HL-60 (cell line): ENCODE measurements at regions not wholly inside any gene's neighbourhood (a gene's known extent, or its start where the extent isn't known, plus 50 kb on each side); places are given as distances from the start of the nearest gene placed in this dataset.

Experiments used
- DNase-seq, 2 experiments: peaks; one replicate each; pipeline ENCODE4 v3.0.0-alpha.2; 2010 to 2020; ENCODE audit warnings: low read depth in 1 of 2, low spot score in 1 of 2
- H3K27ac ChIP-seq: fragments of 250-450 bp; sonication (Bioruptor Pico); replicated peaks from 2 replicates; pipeline ENCODE4 v1.5.1; 2020; ENCODE audit warnings: mild to moderate bottlenecking, moderate library complexity
- H3K27me3 ChIP-seq: fragments of 250-450 bp; sonication (Bioruptor Pico); 2 replicates; pipeline ENCODE4 v1.5.1; 2021; ENCODE audit warnings: mild to moderate bottlenecking, moderate library complexity; ENCODE audit not compliant: insufficient read depth, poor library complexity, severe bottlenecking
- H3K4me3 ChIP-seq: replicated peaks from 2 replicates; pipeline ENCODE4 v1.5.1; 2011; ENCODE audit warnings: mild to moderate bottlenecking, control low read depth, low read length; ENCODE audit not compliant: insufficient read depth
- GABPA ChIP-seq: IDR thresholded peaks from 2 replicates; pipeline ENCODE4 v1.6.1; 2012; ENCODE audit warnings: low read depth
- POLR2AphosphoS5 ChIP-seq: IDR thresholded peaks from 2 replicates; pipeline ENCODE4 v1.6.1; 2012; ENCODE audit warnings: low read depth
- REST ChIP-seq: IDR thresholded peaks from 2 replicates; pipeline ENCODE4 v1.6.1; 2012; ENCODE audit warnings: low read depth; ENCODE audit not compliant: insufficient replicate concordance
- SPI1 ChIP-seq: IDR thresholded peaks from 2 replicates; pipeline ENCODE4 v1.6.1; 2012; ENCODE audit warnings: low read depth, mild to moderate bottlenecking, borderline replicate concordance
- TF ChIP-seq, protein P1 (sequence below): IDR thresholded peaks from one replicate; pipeline ENCODE4 v1.5.1; 2011; ENCODE audit warnings: low read length, control low read depth, inconsistent platforms; ENCODE audit not compliant: insufficient read depth

DNA sequence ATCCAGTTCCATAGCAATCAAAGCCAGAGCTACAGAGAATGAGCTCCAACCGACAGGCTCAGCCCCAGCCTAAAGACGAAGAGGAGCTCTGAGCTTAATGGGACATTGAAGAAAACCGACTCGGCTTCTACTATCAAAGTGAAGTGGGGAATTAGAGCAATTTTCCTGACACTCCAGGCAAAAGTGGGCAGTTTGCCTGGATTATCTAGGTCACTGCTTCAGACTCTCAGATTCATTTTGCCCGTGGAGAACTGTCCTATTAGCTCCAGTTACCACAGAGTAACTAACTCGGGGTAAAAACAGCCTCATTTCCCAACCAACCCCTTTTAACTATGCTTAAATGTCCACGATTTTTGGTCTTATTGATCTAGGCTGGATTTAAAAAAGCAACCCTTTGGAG is 592.1 kb upstream of the NRSN1 start:
- no peak overlapping the region for H3K27ac ChIP-seq
- TF ChIP-seq SPI1 (no peak), POLR2AphosphoS5 (no peak), GABPA (no peak)
- DNase-seq: no peak
- H3K27me3 ChIP-seq: no peaks in the 10 kb centered on the region
- no peak overlapping the region for H3K4me3 ChIP-seq

DNA sequence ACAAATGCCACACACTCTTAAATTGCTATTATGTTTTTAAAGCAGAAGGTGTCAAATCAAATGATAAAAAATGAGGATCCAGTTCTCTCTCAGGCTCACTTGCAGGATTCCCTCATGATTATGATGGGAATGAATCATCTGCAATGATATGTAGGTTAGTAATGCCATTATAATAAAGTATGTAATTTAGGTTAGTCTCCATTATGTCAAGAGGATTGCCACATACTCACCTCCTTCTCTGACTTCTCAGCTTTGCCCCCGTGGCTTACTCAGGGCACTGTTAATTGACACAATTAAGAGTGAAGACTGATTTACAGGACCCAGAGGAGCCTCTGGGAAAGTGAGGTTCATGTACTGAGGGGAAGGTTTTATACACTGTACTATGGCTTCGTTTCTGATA is 591.7 kb upstream of the NRSN1 start:
- no peak for DNase-seq
- no peak for TF ChIP-seq REST
- H3K27ac ChIP-seq: no peak overlapping the region

GRCh38 chr6:23535101-23535500 is 590.9 kb upstream of the NRSN1 start:
- Histone ChIP-seq H3K4me3 (no peak overlapping the region), H3K27me3 (no peaks in the 10 kb centered on the region), H3K27ac (no peak overlapping the region)
- TF ChIP-seq REST: no peak
- TF ChIP-seq SPI1: no peak
- TF ChIP-seq GABPA: no peak
- TF ChIP-seq, protein P1, sequence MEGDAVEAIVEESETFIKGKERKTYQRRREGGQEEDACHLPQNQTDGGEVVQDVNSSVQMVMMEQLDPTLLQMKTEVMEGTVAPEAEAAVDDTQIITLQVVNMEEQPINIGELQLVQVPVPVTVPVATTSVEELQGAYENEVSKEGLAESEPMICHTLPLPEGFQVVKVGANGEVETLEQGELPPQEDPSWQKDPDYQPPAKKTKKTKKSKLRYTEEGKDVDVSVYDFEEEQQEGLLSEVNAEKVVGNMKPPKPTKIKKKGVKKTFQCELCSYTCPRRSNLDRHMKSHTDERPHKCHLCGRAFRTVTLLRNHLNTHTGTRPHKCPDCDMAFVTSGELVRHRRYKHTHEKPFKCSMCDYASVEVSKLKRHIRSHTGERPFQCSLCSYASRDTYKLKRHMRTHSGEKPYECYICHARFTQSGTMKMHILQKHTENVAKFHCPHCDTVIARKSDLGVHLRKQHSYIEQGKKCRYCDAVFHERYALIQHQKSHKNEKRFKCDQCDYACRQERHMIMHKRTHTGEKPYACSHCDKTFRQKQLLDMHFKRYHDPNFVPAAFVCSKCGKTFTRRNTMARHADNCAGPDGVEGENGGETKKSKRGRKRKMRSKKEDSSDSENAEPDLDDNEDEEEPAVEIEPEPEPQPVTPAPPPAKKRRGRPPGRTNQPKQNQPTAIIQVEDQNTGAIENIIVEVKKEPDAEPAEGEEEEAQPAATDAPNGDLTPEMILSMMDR: no peak
- no peak for TF ChIP-seq POLR2AphosphoS5
- DNase-seq: no peak

More for the DNA sequence above, 591.7 kb upstream of the NRSN1 start:
- no peak overlapping the region for H3K4me3 ChIP-seq
- H3K27me3 ChIP-seq: no peaks in the 10 kb centered on the region

- TF ChIP-seq, protein P1: no peak
- TF ChIP-seq SPI1: no peak
- no peak for TF ChIP-seq GABPA
- no peak for TF ChIP-seq REST
- TF ChIP-seq POLR2AphosphoS5: no peak
- H3K27ac ChIP-seq: no peak overlapping the region
- no peak for DNase-seq
- H3K27me3 ChIP-seq: no peaks in the 10 kb centered on the region
- no peak overlapping the region for H3K4me3 ChIP-seq
Measured at GRCh38 chr6:23537828-23538227, 588.2 kb upstream of the NRSN1 start.
